Liver (tissue), 2 donors: ENCODE measurements at regions not wholly inside any gene's neighbourhood (a gene's known extent, or its start where the extent isn't known, plus 50 kb on each side); places are given as distances from the start of the nearest gene placed in this dataset.

Experiments
- GABPA ChIP-seq, 2 donors: IDR thresholded peaks in 1 of 2; conservative IDR thresholded peaks in 1 of 2; 2 replicates each; pipeline ENCODE4 v1.6.1; 2016; ENCODE audit warnings: antibody characterized with exemption in 2 of 2, mild to moderate bottlenecking in 1 of 2, moderate library complexity in 1 of 2
- JUND ChIP-seq, 2 donors: IDR thresholded peaks; 2 replicates each; pipeline ENCODE4 v1.6.1; 2016; ENCODE audit warnings: antibody characterized with exemption in 2 of 2
- donor health status: healthy.

- TF ChIP-seq JUND (IDR thresholded peaks at IDR 0.05): no peak
- TF ChIP-seq GABPA (IDR thresholded peaks at IDR 0.05 in 1 of 2, conservative IDR thresholded peaks at IDR 0.05 in 1 of 2): no peak
Observed at GRCh38 chr10:131041031-131041430, 270.5 kb downstream of the TCERG1L start.
